LHCN-M2 (cell line): ENCODE measurements at regions not wholly inside any gene's neighbourhood (a gene's known extent, or its start where the extent isn't known, plus 50 kb on each side); places are given as distances from the start of the nearest gene placed in this dataset.

Source experiments
- DNase-seq: peaks from one replicate; pipeline ENCODE4 v3.0.0-alpha.2; 2012; ENCODE audit warnings: low read depth

GRCh38 chr16:59190731-59191130 lies 456.6 kb upstream of the GOT2 start:
- DNase-seq: no peak

- DNase-seq: no peak
Observed at GRCh38 chr16:59188029-59188428, 453.9 kb upstream of the GOT2 start.

DNA sequence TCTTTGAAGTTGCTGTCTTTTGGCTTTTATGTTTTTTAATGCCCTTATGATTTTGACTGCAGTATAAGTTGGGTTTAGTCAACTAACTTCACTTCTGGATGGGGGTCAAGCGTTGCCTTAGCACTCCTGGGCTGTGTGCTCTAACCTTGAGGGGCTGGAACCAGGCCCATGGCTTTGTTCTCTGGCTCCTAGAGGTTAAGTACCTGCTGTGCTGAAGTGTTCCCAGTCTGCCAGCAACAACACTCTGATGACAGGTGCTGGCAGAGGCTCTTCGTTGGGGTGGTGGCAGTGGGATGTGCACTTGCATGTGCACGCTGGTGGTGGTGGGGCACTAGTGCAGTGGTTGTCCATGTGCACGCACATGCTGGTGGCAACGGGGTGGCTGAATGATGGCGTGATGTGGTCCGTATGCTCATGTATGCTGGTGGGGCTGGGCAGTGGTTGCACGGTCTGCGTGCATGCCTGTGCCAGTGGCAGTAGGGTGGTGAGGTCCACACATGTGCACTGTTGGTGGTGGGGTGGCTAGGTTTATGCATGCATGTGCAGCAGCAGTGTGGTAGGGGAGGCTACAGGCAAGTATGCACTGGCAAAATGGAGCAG lies 447.8 kb upstream of the GOT2 start:
- DNase-seq: no peak

DNA sequence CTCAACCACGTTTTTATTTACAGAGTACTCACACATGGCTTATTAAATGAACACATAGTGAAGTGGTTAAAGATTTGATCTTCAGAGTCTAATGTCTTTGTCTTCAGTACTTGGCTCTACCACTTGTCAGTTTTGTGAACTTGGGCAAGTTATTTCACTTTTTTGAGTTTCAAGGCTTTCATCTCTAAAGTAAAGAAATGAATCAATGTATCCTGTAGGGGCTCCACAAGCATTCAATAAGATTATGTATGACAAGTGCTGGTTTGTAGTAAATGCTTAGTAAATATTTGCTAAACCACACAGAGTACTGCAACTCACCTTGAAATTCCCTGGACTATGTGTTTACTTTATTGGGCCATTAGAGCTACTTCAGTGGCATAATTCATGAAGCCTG lies 446.0 kb upstream of the GOT2 start:
- DNase-seq: no peak

GRCh38 chr16:59179446-59180082 lies 445.4 kb upstream of the GOT2 start:
- peak; percentile 9 for DNase-seq

DNA sequence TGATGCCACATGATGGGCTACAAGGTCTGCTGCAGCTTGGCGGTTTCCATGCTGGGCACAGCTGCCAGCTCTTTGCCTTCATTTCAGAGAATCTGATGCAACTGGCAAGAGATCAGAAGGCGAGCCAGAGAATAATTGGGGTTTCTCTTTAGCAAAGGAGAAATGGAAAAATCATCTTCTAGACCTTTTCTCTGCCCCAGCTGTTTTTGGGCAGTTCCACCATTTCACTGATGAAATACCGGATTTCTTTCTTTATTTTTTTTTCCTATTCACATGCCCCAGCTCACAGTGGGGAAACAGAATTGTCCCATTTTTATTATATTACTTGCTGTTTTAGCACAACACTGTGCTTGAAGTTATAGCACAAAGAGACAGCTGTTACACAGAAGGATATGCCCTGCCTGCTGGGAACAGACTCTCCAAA lies 439.3 kb upstream of the GOT2 start:
- DNase-seq: no peak

DNA sequence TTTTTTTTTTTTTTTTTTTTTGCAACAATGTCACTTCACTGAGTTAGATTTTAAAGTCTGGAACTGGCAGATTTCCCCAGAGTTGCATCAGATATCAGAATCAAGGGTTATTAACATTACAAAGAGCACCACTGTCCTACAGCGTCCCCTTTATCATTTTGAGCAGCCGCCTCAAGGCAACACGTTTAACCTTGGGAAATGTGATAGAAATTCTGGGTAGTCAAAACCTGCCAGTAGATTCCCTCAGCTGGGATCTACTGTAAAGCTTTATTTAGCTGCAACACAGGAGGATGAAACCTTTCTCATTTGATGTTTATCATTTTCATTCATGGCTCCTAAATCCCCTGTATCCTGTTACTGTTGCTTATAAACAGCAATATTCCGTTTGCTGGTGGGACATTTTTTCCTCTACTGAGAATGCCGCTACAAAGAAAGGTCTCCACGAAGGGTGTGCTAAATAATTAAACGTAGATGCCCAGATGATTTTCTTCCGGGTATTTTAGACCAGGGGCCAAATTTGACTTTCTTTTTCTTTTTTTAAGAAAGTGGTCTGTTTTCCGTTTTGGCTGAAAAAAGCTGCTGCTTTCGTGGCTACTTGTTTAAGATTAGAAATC lies 436.1 kb upstream of the GOT2 start:
- no peak for DNase-seq

- no peak for DNase-seq
Observed at GRCh38 chr16:59169168-59169567, 435.1 kb upstream of the GOT2 start.

- no peak for DNase-seq
Observed at GRCh38 chr16:59168461-59169114, 434.5 kb upstream of the GOT2 start.

DNA sequence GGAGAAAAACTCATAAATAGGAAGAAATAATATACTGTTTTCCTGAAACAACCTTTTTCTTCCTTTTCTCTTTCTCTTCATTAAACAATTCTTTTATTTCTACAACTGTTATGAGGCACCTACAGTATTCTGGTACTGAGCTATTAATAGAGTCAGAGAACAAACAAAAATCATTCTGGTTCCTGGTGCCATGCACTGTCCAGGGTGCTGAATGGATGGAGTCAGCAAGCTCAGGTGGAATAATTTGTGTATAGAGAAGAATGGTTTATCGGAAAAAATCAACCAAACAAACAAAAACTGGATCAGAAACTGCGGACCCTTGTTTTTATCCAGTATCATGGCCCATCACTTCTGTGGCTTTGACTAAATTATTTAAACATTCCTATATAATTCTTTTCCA lies 430.3 kb upstream of the GOT2 start:
- peak; percentile 3 for DNase-seq

- DNase-seq: no peak
Observed at GRCh38 chr16:59163371-59164055, 429.4 kb upstream of the GOT2 start.

- DNase-seq: no peak
Observed at GRCh38 chr16:59161679-59162078, 427.6 kb upstream of the GOT2 start.

DNA sequence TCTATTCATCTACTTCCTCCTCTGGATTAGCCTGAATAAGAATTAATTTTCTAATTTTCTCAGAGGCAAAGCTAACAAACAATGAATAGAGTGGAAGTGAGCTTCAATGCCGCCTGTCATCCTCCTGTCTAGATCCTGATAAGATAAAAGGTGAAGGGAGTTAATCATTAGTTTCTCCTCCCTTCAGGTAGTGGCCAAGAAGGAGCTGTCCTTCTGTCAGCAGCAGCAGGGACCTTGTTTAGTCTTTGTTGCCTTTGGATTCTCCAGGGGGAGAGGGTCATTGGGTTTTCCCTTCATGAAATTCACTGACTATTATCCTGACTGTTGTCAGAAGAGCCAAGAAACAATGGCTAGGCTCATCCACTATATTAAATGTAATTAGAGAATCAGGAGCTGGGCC lies 420.2 kb upstream of the GOT2 start:
- no peak for DNase-seq

- DNase-seq: peak; percentile 12
Observed at GRCh38 chr16:59148769-59149155, 414.6 kb upstream of the GOT2 start.

DNA sequence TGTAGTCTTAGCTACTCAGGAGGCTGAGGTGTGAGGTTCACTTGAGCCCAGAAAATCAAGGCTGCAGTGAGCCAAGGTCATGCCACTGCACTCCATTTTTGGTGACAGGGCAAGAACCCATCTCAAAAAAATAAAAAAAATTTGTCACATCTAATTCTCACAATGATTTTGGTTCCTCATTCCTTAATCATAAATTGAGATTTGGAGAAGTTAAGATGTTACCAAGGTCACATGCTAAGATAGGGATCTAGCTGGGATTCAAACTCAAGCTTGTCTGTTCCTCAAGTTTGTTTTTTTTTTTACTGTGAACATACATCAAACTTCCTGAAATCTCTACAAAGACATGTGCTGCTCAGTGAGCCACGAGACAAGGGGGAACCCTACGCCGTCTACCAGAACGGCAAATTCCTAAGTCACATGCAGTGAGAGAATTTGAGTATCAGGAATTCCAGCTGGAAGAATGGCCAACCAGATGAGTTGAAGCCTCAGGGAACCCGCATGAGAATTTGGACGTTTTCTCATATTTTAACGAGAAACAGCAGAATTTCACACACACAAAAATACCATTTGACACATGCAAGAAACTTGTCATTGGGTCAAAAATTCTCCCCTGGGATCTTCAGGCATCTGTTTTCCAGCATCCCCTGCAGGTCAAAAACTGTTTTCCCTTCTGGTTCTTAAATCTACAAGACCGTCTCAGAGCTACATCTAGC lies 414.1 kb upstream of the GOT2 start:
- peak; percentile 10 for DNase-seq

GRCh38 chr16:59146140-59146539 lies 412.0 kb upstream of the GOT2 start:
- DNase-seq: no peak

GRCh38 chr16:59144841-59145240 lies 410.7 kb upstream of the GOT2 start:
- no peak for DNase-seq

DNA sequence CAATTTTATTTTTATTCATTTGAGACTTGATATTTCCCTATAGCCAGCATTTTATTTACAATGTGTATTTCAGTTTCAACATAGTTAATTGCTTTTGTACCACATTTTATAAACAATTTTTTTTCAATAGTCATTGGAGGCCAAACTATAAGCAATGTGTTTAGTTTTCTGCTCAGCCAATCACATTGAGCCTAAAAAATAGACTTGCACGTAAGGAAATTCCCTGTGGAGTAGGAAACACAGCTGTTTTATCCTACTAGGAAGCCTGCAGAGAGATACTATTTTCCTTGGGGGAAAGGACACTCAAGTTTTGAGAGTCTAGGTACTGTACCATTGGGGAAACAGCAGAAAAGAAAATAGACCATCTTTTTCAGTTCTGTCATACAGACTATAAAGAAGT lies 410.2 kb upstream of the GOT2 start:
- DNase-seq: no peak

DNA sequence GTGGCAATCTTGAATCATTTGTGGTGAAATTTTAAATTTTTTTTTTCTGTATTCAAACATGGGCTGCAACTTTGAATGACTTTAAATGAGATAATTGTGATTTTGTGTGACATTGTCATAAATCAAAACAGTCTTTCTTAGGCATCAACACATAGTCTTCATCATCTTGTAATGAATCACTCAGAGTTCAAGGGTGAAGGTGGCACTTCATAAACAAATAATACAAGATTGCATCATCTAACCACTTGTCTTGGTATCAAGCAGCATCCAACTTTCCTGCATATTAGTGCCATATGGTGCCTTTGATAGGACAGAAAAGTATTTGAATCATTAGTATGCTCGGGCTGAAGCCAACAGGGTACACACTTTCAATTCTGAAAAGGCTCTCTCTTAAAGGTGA lies 392.4 kb upstream of the GOT2 start:
- no peak for DNase-seq

DNA sequence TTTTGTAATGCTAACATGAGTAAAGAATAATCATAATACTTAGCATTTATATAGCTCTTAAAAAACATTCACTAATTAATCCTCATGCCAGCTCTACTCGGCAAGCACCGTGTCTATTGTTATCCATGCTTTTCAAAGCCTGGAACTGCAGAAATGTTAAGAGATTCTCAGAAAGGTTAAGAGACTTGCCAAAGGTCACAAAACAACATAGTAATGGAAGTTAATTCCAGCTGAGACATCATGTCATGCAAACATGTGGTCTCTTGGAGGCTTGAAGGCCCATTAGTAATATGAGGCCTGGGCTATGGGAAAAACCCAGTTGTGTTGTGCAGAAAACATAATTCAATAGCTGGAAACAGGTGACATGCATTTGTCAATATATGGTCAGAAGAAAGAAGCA lies 389.9 kb upstream of the GOT2 start:
- no peak for DNase-seq

DNA sequence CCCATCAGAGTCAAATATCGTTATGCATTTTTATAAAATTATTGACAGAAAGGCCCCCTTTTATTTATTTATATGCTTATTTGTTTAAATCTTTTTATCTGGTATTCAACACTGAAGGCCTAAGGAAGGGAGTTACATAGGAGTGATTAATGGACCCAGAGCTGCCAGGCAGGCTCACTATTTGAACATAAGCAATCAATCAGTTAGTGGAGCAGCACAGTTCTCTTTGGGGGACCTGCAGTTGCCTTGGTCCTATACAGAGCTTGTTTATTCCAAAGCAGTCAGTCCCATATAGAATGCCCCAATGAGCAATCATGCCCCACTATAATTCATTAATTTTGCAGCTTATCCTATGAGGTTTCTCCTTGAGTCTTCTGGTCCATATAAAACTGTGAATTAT lies 389.4 kb upstream of the GOT2 start:
- DNase-seq: no peak

DNA sequence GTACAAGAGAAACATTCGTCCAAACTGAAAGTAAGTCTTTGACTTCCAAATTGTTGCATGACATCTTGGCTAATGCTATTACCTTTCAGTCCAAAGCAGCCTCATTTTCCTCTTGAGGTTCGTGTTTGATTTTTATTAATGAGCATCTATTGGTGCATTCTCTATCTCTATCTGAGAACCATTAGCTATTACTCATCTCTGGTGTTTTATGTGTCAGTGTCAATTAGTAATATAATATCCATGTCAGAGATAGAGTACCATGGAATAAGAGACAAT lies 388.1 kb upstream of the GOT2 start:
- DNase-seq: no peak
